ENCODE measurements at regions not wholly inside any gene's neighbourhood (a gene's known extent, or its start where the extent isn't known, plus 50 kb on each side); places are given as distances from the start of the nearest gene placed in this dataset.

DNA sequence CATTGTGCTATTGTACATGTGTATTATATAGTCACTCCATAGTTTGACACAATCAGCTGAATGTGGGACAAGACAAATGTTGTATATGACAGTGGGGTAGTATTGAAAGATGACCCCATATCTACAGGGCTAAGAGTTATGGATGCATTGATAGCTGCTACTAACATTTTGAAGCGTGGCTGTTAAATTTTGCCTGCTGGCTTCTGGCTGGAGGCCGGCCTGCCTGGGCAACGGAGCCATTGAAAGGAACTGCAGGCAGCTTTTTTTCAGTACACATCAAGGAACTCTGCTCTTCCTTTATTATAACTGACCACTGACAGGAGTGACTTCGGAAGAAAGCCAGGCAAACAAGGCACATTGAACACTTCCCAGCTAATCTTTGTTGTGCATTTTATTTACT, 76.1 kb upstream of the TMEM33 start:
- DNase-seq, result no peak

DNA sequence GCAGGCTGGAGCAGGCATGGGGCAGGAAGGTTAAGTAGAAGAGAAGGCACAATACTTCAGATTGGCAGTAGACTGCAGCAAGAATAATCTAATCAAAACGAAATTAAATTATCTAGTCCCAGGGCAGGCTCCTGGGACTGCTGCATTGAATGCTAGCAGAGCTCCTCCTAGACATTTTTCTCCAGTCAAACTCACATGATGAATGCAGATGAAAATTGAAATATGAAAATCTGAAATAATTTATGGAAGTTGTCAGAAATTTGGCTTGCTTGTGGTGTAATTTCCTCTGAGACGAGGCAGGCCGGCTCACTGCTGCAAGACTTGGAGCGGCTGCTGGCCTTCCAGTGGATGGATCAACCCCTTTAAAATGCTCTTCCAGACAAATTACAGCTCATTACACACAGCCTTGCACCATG, 78.0 kb upstream of the TMEM33 start:
- DNase-seq, result no peak

DNA sequence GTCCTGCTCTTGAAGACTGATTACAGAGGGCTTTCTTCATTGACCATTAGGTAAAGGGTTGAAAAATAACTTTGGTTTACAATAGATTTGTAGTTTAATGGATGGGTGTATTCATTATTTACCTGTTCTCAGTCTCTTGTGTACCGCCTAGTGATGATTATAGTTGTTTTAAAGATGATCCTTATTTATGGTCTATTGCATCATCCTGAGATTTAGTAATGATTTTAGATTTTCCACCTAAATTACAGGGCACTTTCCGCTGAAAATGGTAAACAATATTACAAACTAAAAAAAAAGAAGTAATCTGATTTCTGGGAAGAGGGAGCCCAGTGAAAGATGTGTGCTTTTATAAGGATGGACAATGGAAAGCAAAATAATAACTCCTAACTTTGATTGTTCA, 78.4 kb upstream of the TMEM33 start:
- DNase-seq, result no peak

DNA sequence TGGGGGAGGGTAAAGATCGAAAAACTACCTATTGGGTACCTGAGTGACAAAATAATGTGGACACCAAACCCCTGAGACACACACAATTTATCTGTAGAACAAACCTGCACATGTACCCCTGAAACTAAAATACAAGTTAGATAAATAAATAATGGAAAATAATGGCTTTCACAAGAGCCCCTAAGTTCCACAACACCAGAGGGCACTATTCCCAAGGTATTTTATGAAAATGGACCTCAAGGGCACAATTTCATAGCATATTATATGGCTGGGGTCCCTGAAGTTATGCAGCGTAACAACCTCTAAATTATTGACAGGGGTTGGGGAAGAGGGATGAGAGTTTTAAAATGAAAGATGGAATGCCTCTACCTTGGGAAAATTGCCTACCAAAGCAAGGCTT, 81.3 kb upstream of the TMEM33 start:
- no peak for DNase-seq

DNA sequence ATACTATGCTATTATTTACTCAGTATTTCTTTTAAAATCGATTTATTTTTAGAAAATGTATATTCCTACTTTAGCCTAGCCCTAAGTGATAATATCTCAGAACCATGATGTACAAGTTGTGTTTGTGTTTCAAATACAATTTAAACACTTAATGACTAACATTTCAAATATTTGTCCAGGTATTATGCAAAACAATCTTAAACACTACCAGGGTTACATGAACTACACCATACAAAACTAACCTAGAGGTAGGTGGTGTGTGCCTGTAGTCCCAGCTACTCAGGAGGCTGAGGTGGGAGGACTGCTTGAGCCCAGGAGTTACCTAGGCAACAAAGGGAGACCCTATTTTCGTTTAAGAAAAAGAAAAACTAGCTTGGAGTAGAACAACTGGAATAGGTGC, 83.0 kb upstream of the TMEM33 start:
- DNase-seq, result no peak

DNA sequence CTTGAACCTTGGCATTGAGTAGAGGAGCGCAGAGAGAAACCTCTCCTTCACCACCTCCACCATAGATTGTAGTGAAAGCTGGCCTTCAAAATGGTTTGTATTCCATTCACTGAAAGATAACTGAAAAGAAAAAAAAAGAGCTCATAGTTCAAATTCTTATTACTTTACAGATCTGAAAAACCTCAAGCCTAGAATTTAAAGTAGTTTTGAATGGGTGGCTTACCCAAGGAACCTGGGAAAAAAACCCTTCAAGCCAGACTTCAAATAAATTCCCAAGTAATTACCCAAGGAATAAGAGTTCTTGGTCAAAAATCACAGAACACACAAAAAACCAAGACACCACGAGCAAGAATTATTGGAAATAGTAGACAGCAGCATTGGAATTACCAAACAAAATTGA, 83.6 kb upstream of the TMEM33 start:
- no peak for DNase-seq

DNA sequence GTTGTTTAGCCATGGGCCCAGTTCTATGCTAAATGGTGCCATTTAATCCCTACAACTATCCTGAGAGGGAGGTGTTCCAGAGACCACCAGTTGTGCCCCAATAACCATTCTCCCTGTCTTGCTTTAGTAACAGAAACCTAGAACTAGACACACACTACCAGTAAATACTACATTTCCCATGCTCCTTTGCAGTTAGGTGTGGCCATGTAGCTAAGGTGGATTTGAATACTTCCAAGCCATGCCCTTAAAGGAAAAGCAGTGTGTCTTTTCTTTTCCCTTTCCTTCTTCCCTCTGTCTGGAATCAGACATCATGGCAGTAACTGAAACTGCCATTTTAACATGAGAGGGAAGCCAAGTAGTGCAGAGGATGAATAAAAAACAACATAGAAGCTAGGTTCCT, 90.9 kb upstream of the TMEM33 start:
- DNase-seq, result no peak

DNA sequence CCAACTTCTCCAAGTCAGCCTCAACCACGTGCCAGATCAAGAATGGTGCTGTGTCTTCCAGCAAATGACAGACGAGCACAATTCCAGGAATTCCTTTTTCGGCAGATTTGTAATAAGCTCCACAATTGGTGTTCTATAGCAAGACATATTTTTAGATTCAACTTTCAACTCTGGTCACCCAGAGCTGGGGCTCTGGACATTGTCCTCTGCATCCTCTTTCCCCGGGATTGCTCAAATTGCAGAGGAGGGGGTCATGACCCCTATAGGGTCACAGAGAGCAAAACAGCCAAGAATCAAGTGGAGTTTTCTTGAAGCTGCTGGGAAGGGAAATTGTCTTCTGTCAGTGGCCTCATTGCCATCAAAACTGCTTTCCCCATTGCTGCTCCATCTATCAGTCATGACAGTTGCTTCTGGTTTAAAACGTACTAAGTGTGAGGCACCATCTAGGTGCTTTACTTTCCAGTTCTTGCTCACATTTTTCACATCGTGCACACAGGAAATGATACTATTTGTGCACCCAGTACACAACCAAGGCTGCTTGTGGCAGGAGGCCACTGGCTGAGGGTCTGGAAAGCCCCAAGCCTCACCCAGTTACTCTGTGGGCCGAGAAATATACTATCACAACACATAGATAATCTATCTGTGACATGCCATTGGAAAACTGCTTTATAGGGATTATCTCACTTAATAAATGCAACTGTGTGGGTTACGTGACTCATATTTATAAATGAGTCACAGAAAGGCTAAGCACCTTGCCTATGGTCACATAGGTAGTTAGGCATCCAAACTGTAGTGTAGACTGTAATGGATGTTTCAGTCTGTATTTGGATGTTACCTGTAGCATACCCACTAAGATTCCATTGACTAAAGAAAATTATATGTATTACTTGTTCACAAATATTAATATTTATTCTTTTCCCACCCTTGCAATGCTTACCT, 91.7 kb upstream of the PHOX2B start:
- DNase-seq, result no peak

DNA sequence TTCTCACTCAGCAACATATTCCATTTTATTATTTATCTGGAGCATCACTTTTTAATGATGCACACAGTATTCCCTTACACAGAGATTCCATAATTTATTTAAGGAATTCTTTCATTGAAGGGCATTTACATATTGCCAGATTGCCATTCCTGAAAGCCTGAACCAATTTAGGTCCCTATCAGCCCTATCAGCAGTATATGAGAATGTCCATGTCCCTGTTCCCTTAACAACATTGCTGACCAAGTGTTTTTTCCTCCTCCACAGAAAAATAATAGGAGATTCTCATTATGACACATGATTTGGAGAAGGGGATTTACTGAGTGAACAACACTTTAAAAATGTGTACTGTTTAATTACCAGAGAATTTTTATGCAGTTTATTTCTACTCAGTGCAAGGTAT, 90.1 kb upstream of the PHOX2B start:
- no peak for DNase-seq

DNA sequence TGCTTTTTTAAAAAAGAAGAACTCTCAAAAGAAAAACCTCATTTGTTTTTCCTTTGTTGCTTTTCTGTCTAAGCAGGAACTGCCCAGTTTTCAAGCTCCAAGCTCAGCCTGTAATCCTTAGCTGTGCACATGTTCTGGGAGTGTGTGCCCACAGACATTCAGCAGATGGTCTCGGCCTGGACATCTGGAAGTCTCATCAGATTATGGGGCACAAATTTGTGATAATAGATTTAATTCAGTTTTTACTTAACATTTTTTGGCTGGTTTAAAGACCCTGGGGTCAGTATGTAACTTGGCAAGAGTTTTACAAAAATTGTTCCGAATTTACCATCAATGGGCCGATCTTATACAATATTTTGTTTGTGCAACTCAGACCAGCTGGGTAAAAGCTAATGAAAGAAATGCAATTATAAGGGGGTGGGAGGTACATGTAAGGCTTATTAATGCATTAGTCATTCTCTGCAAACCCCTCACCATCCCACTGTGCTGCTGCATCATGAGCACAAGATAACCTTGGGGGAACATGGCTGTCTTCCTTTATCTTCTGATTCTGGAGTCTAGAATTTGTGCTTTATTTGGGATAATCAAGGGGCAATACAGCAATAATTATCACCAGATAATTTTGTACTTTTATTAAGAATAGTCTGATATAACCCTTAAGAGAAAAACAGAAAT, 86.9 kb upstream of the PHOX2B start:
- no peak for DNase-seq

DNA sequence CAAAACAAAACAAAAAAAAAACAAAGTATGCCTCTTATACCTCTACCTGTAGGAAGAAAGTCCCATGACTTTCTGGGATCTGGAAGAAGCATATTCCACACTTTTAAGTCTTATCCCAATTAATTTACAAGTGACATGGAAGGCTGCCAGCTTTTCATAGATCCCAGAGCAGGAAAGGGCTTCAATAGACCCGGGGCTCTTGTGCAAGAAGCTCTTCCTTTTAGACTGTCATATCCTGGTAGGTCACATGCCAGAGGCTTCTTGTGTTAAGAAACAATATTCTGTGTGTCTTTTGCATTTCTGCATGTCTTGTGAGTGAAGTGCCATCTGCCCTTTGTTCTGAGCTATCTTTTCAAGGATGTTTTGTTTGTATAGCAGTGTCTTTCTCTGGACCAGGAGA, 84.4 kb upstream of the PHOX2B start:
- no peak for DNase-seq

DNA sequence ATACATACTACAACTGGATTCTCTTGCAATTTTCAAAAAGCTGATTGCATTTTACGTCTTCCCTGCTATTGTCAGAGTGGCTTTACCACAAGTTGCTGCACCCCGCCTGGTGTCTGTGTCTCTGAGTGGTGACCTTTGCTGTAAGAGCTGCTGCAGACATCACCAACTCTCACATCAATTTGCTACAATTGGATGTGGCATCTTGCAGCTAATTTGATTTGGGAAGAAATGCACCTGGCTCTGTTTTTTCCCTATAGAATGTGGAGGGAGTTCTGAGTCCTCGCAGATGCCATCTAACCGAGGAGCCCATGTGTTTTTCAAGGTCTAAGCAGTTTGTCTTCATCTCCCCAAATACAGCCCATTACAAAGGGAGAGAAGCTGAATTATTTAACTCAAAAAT, 73.8 kb upstream of the PHOX2B start:
- DNase-seq, result no peak

DNA sequence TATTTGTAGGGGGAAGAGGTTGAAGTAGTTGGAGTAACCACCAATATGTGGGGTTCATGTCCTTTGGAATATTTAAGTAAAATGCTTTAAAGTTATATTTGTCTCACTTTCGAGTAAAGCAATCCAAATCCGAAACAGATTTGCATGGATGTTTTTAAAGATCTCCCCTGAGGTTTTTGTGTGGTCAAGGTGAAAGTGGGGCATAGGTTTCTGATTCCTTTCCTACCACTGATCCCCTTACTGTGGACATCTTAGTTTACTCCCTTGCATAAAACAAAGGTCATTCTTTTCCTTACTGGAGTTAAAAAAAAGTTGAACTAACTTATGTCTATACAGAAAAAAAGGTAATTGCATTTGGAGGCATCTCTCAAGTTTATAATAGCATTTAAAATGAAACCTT, 71.9 kb upstream of the PHOX2B start:
- no peak for DNase-seq

DNA sequence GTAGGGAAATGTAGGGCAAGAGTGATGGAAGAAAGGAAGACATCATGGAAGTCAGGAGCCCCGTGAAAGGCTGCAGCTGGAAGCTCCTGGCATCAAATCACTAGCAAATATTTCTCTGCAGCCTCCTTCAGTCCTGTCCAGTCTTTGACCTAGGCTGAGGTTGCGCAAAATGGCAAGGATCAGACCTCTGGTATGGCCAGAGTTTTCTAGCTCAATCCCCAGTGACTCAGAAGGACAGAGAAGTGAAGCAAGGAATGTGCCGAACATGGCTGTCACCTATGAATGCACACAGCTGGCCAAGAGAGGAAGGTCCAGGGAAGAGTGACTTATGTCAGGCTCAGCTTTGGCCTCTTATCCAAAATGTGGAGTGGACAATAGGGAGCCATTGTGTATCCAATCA, 71.1 kb upstream of the PHOX2B start:
- no peak for DNase-seq

DNA sequence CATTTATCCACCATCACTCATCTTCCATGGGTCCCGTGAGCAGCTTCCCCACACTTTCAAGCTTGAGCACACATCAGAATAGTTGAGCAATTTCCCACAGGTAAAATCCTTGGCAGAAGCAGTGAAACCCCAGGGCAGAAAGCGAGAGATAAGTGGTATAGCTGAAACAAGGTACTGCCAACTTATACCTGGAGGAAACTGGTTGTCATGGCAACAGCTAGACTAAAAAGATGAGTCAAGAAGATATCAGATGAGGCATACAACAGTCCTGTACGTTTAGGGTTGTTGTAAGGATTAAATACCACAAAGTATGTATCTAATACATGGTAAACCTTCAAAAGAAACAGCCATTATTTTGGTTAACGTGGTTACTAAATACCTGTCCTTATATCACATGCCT, 66.9 kb upstream of the PHOX2B start:
- DNase-seq, result no peak

DNA sequence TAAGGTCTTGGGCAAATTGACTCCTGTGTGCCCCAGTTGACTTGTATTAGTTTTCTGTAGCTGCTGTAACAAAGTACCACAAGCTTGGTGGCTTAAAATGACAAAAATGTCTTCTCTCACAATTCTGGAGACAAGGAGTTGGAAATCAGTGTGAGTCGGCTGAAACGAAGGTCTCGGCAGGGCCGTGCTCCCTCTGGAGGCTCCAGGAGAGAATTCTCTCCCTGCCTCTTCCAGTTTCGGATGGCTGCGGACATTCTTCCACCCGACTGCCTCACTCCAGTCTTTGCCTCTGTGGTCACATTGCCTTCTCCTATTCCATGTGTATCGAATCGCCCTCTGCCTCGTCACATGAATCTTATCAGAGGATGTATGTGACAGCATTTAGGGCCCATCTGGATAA, 66.0 kb upstream of the PHOX2B start:
- DNase-seq, result peak; percentile 21

DNA sequence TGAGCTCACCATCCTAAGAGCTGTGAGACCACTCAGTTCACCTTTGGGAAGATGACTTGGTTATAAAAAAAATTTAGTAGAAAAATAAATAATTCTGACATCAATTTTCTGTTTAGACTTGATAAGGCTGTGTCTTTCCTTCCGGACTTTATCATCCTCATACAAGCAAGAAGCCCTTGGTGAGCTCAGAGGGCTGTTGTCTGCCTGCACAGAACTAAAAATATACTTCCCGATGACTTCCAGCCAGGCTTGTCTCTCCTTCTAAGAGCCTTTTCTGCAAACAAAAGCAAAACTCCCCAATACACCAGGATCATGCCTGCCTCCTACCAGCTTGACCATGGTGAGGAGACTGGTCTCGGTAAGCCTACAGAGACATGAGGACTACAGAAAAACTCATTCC, 58.3 kb upstream of the PHOX2B start:
- DNase-seq, result no peak

DNA sequence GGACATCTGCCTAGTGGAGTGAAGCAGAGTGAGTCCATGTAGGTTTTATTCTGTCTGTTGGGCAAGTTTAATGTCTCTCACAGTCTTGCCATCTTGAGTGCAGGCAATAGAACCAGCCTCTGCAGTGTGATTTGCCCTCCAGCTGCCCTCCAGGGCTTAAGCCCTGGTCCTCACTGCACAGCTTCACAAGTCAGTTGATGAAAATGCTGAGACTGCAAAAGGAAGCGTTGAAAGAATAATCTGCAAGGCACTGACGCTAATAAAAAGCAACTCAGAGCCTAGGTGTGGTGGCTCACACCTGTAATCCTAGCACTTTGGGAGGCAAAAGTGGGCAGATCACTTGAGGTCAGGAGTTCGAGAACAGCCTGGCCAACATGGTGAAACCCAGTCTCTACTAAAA, 54.1 kb upstream of the PHOX2B start:
- DNase-seq, result no peak

DNA sequence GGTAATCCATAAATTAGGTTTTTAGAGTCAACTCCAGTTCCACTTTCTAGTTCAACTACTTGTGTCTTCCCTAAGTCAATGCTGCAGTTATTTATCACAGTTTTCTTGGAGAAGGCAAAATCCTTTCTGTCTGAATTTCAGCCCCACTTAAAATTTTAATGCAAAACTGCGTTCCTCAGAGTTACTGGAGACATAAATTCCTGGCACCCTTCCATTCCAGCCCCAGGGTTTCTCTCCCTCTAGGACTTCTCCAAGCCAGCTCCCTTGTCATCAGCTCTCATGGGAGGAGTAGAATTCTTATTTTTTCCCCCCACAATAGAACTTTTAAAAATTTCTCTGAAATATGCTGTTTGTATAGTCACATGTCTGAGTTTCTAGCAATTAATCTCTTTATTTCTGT, 50.6 kb upstream of the PHOX2B start:
- no peak for DNase-seq

Measured in right hindlimb (tissue), 1 donor.